ENCODE measurements at regions not wholly inside any gene's neighbourhood (a gene's known extent, or its start where the extent isn't known, plus 50 kb on each side); places are given as distances from the start of the nearest gene placed in this dataset.
"Not testable (repeated sequence)": the region's sequence is repeated elsewhere in the genome, so short reads cannot be mapped to it uniquely, and the experiment has no call there.

DNA sequence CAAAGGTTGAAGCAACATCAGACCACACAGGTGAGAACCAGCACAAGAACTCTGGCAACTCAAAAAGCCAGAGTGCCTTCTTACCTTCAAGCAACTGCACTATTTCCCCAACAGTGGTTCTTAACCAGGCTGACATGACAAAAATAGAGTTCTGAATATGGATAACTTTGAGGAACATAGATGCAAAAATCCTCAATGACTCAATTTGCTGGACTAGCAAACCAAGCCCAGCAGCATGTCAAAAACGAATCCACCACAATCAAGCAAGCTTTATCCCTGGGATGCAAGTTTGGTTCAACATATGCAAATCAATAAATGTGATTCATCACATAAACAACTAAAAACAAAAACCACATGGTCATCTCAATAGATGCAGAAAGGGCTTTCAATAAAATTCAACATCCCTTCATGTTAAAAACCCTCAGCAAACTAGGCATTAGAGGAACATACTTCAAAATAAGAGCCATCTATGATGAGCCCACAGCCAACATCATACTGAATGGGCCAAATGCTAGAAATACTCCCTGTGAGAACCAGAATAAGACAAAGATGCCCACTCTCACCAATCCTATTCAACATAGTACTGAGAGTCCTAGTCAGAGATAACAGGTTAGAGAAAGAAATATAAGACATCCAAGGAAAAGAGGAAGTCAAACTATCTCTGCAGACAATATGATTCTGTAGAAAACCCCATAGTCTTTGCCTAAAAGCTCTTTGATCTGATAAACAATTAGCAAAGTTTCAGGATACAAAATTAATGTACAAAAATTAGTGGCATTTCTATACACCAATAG lies 110.5 kb upstream of the NBPF19 start:
- H3K4me3 ChIP-seq (ENCODE audit: low read depth, low read length, poor library complexity, severe bottlenecking); H3K79me2 ChIP-seq (ENCODE audit: insufficient read depth, low read depth, low read length); H4K20me1 ChIP-seq (ENCODE audit: insufficient read depth, low read length); DNase-seq (ENCODE audit: low spot score); BruUV-seq (replicated peaks); H3K36me3 ChIP-seq (ENCODE audit: insufficient read depth, low read length); H2AFZ ChIP-seq (ENCODE audit: low read length); H3K9me3 ChIP-seq (ENCODE audit: low read length); H3K4me1 ChIP-seq (ENCODE audit: insufficient read depth, low read length, poor library complexity, severe bottlenecking); CTCF ChIA-PET (ENCODE audit: unreplicated experiment); H3K4me2 ChIP-seq (ENCODE audit: low read length); intact Hi-C loops (cut with micrococcal nuclease; ENCODE audit: unreplicated experiment); POLR2A ChIA-PET; H3K9me2 ChIP-seq (ENCODE audit: insufficient read depth, low read length); H3K27ac ChIP-seq (ENCODE audit: low read depth, low read length, poor library complexity, severe bottlenecking): not testable (repeated sequence)

DNA sequence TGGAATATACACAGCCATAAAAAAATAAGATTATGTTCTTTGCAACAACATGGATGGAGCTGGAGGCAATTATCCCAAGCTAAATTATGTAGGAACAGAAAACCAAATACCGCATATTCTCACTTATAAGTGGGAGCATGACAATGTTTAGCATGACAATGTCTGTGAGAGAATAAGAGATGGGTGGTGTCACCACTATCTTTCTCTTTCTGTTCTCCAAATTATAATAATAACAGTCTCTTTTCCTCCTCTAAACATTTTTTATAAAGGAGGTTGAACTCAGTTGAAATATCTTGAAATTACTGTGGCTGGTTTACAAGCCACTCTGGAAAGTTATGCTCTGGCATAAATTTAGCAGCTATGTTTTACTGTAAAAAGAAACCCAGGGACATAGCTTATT lies 108.4 kb upstream of the NBPF19 start:
- H3K9me2 ChIP-seq (ENCODE audit: insufficient read depth, low read length); H3K4me1 ChIP-seq (ENCODE audit: insufficient read depth, low read length, poor library complexity, severe bottlenecking); H3K4me2 ChIP-seq (ENCODE audit: low read length); DNase-seq (ENCODE audit: low spot score); H3K9me3 ChIP-seq (ENCODE audit: low read length); H3K36me3 ChIP-seq (ENCODE audit: insufficient read depth, low read length); H2AFZ ChIP-seq (ENCODE audit: low read length); POLR2A ChIA-PET; BruUV-seq (replicated peaks); CTCF ChIA-PET (ENCODE audit: unreplicated experiment); intact Hi-C loops (cut with micrococcal nuclease; ENCODE audit: unreplicated experiment); H3K27ac ChIP-seq (ENCODE audit: low read depth, low read length, poor library complexity, severe bottlenecking); H3K79me2 ChIP-seq (ENCODE audit: insufficient read depth, low read depth, low read length); H4K20me1 ChIP-seq (ENCODE audit: insufficient read depth, low read length); H3K4me3 ChIP-seq (ENCODE audit: low read depth, low read length, poor library complexity, severe bottlenecking): not testable (repeated sequence)

DNA sequence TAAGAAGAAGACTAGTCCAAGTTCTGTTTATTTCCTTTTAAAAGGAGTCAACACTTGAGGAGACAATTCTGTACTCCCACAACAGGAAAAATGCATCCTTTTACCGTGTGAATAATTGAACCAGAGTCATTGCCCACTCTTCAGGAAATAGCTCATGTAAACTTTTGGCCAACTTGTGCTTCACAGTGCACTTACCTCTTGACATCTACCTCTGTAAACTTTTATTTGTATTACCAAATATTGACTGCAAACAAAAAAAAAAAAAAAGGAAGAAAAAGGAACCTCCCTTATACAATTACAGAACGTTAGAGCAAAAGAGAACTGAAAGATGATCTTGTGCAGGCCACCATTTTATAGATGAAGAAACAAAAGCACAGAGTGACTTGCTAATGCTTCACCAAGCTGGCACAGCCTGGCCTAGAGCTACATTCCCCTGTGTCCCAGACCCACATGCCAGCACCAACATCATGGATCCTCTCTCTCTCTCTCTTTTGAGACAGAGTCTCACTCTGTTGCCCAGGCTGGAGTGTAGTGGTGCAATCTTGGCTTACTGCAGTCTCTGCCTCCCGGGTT lies 107.3 kb upstream of the NBPF19 start:
- H2AFZ ChIP-seq (ENCODE audit: low read length); H3K4me1 ChIP-seq (ENCODE audit: insufficient read depth, low read length, poor library complexity, severe bottlenecking); H3K4me2 ChIP-seq (ENCODE audit: low read length); H3K4me3 ChIP-seq (ENCODE audit: low read depth, low read length, poor library complexity, severe bottlenecking); DNase-seq (ENCODE audit: low spot score); H3K36me3 ChIP-seq (ENCODE audit: insufficient read depth, low read length); BruUV-seq (replicated peaks); CTCF ChIA-PET (ENCODE audit: unreplicated experiment); H4K20me1 ChIP-seq (ENCODE audit: insufficient read depth, low read length); H3K79me2 ChIP-seq (ENCODE audit: insufficient read depth, low read depth, low read length); POLR2A ChIA-PET; intact Hi-C loops (cut with micrococcal nuclease; ENCODE audit: unreplicated experiment); H3K9me3 ChIP-seq (ENCODE audit: low read length); H3K27ac ChIP-seq (ENCODE audit: low read depth, low read length, poor library complexity, severe bottlenecking); H3K9me2 ChIP-seq (ENCODE audit: insufficient read depth, low read length): not testable (repeated sequence)

DNA sequence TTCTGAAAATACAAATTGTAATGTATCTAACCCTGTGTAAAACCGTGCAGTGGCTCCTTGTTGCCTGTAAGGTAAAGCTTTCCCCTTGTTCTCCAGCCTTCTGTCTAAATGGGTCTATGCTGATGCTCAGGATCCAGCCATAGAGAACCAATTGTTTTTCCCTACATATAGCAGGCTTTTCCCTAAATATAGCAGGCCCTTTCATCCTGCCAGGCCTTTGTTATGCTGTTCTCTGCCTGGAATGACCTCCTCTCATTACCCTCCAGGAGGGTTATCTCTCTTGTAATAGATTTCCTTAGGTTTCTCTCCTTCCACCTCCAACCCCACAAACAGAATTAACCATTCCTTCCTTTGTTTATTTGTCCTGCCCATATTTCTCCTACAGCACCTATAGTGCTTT lies 106.5 kb upstream of the NBPF19 start:
- H2AFZ ChIP-seq (ENCODE audit: low read length); H3K4me1 ChIP-seq (ENCODE audit: insufficient read depth, low read length, poor library complexity, severe bottlenecking); H3K36me3 ChIP-seq (ENCODE audit: insufficient read depth, low read length); POLR2A ChIA-PET; H3K4me2 ChIP-seq (ENCODE audit: low read length); H3K4me3 ChIP-seq (ENCODE audit: low read depth, low read length, poor library complexity, severe bottlenecking); H3K9me2 ChIP-seq (ENCODE audit: insufficient read depth, low read length); DNase-seq (ENCODE audit: low spot score); intact Hi-C loops (cut with micrococcal nuclease; ENCODE audit: unreplicated experiment); CTCF ChIA-PET (ENCODE audit: unreplicated experiment); H3K9me3 ChIP-seq (ENCODE audit: low read length); H3K79me2 ChIP-seq (ENCODE audit: insufficient read depth, low read depth, low read length); BruUV-seq (replicated peaks); H3K27ac ChIP-seq (ENCODE audit: low read depth, low read length, poor library complexity, severe bottlenecking); H4K20me1 ChIP-seq (ENCODE audit: insufficient read depth, low read length): not testable (repeated sequence)

DNA sequence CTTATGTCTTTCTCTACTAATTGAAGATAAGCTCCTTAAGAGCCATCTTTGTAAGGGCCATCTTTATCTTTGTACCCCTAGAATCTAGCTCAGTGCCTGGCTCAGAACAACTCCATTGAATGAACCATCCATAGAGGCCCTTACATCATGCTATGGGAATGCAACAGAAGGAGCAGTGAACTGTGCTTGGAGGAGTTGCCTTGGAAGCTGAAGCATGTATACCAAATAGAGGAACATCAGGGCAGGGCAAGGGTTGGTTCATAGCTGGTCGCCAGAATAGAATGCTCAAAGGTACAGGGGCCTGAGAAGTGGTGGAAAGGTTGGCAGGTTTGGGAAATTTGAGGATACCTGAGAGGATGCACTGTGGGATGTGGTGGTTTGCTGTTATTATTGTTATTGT lies 105.8 kb upstream of the NBPF19 start:
- intact Hi-C loops (cut with micrococcal nuclease; ENCODE audit: unreplicated experiment); H3K27ac ChIP-seq (ENCODE audit: low read depth, low read length, poor library complexity, severe bottlenecking): not testable (repeated sequence)

GRCh38 chr1:149371955-149372354 lies 102.9 kb upstream of the NBPF19 start:
- POLR2A ChIA-PET; H3K79me2 ChIP-seq (ENCODE audit: insufficient read depth, low read depth, low read length); H3K4me3 ChIP-seq (ENCODE audit: low read depth, low read length, poor library complexity, severe bottlenecking); DNase-seq (ENCODE audit: low spot score); H2AFZ ChIP-seq (ENCODE audit: low read length); H3K4me1 ChIP-seq (ENCODE audit: insufficient read depth, low read length, poor library complexity, severe bottlenecking); H3K4me2 ChIP-seq (ENCODE audit: low read length); H3K9me2 ChIP-seq (ENCODE audit: insufficient read depth, low read length); intact Hi-C loops (cut with micrococcal nuclease; ENCODE audit: unreplicated experiment); H3K27ac ChIP-seq (ENCODE audit: low read depth, low read length, poor library complexity, severe bottlenecking); BruUV-seq (replicated peaks); H3K36me3 ChIP-seq (ENCODE audit: insufficient read depth, low read length); H4K20me1 ChIP-seq (ENCODE audit: insufficient read depth, low read length); CTCF ChIA-PET (ENCODE audit: unreplicated experiment); H3K9me3 ChIP-seq (ENCODE audit: low read length): not testable (repeated sequence)

More for the DNA sequence above, 105.8 kb upstream of the NBPF19 start:
- H3K4me1 ChIP-seq (ENCODE audit: insufficient read depth, low read length, poor library complexity, severe bottlenecking); H3K4me3 ChIP-seq (ENCODE audit: low read depth, low read length, poor library complexity, severe bottlenecking); H3K4me2 ChIP-seq (ENCODE audit: low read length); H4K20me1 ChIP-seq (ENCODE audit: insufficient read depth, low read length); H3K9me3 ChIP-seq (ENCODE audit: low read length); BruUV-seq (replicated peaks); DNase-seq (ENCODE audit: low spot score); H3K36me3 ChIP-seq (ENCODE audit: insufficient read depth, low read length); CTCF ChIA-PET (ENCODE audit: unreplicated experiment); H3K9me2 ChIP-seq (ENCODE audit: insufficient read depth, low read length); H3K79me2 ChIP-seq (ENCODE audit: insufficient read depth, low read depth, low read length); H2AFZ ChIP-seq (ENCODE audit: low read length); POLR2A ChIA-PET: not testable (repeated sequence)
